Ammon's horn (tissue), 1 donor: ENCODE measurements at regions not wholly inside any gene's neighbourhood (a gene's known extent, or its start where the extent isn't known, plus 50 kb on each side); places are given as distances from the start of the nearest gene placed in this dataset.
A peak's percentile ranks its signal among the peaks of the same experiment; 100 is the strongest.
"Not testable (repeated sequence)": the region's sequence is repeated elsewhere in the genome, so short reads cannot be mapped to it uniquely, and the experiment has no call there.

ENCODE experiments used
- DNase-seq: peaks from one replicate; pipeline ENCODE4 v3.0.0-alpha.2; 2016; ENCODE audit warnings: low spot score

GRCh38 chr2:209070262-209070661 is 353.6 kb upstream of the MAP2 start:
- no peak for DNase-seq

GRCh38 chr2:209073151-209073550 is 350.7 kb upstream of the MAP2 start:
- DNase-seq, result no peak

GRCh38 chr2:209074711-209075110 is 349.1 kb upstream of the MAP2 start:
- DNase-seq, result peak; percentile 22

- DNase-seq, result no peak
These were observed 347.7 kb upstream of the MAP2 start for GRCh38 chr2:209076151-209076550.

- DNase-seq, result no peak
These were observed 337.1 kb upstream of the MAP2 start for GRCh38 chr2:209086761-209087160.

- DNase-seq, result no peak
These were observed 332.8 kb upstream of the MAP2 start for GRCh38 chr2:209091056-209091455.

GRCh38 chr2:209094221-209094620 is 329.6 kb upstream of the MAP2 start:
- DNase-seq, result no peak

- DNase-seq, result no peak
These were observed 328.4 kb upstream of the MAP2 start for GRCh38 chr2:209095432-209095831.

GRCh38 chr2:209097168-209097567 is 326.7 kb upstream of the MAP2 start:
- DNase-seq, result no peak

GRCh38 chr2:209102319-209102718 is 321.5 kb upstream of the MAP2 start:
- DNase-seq, result no peak

GRCh38 chr2:209113026-209113425 is 310.8 kb upstream of the MAP2 start:
- no peak for DNase-seq

GRCh38 chr2:209114588-209115240 is 309.1 kb upstream of the MAP2 start:
- no peak for DNase-seq

- DNase-seq, result peak; percentile 36
These were observed 302.2 kb upstream of the MAP2 start for GRCh38 chr2:209121691-209122090.

- DNase-seq, result no peak
These were observed 298.6 kb upstream of the MAP2 start for GRCh38 chr2:209125291-209125690.

GRCh38 chr2:209138079-209138478 is 285.8 kb upstream of the MAP2 start:
- no peak for DNase-seq

- DNase-seq, result no peak
These were observed 282.7 kb upstream of the MAP2 start for GRCh38 chr2:209141142-209141541.

GRCh38 chr2:209141818-209142217 is 282.0 kb upstream of the MAP2 start:
- no peak for DNase-seq

- DNase-seq, result not testable (repeated sequence)
These were observed 278.6 kb upstream of the MAP2 start for GRCh38 chr2:209145220-209145691.

GRCh38 chr2:209145941-209146681 is 277.7 kb upstream of the MAP2 start:
- DNase-seq, result peak; percentile 59

- DNase-seq, result peak; percentile 30
These were observed 277.0 kb upstream of the MAP2 start for GRCh38 chr2:209146682-209147320.

- no peak for DNase-seq
These were observed 275.9 kb upstream of the MAP2 start for GRCh38 chr2:209147981-209148380.

- DNase-seq, result no peak
These were observed 262.9 kb upstream of the MAP2 start for GRCh38 chr2:209160800-209161588.
